Stimulated activated CD8-positive, alpha-beta memory T cell treated with anti-CD3 and anti-CD28 coated beads, Interleukin-15, amount 100 ng/mL, for 4 hours (primary cell): ENCODE measurements at regions not wholly inside any gene's neighbourhood (a gene's known extent, or its start where the extent isn't known, plus 50 kb on each side); places are given as distances from the start of the nearest gene placed in this dataset.

ENCODE experiments used
- DNase-seq, 2 donors: peaks; one replicate each; pipeline ENCODE4 v3.0.0-alpha.2; 2020; ENCODE audit warnings: low read depth in 2 of 2

DNA sequence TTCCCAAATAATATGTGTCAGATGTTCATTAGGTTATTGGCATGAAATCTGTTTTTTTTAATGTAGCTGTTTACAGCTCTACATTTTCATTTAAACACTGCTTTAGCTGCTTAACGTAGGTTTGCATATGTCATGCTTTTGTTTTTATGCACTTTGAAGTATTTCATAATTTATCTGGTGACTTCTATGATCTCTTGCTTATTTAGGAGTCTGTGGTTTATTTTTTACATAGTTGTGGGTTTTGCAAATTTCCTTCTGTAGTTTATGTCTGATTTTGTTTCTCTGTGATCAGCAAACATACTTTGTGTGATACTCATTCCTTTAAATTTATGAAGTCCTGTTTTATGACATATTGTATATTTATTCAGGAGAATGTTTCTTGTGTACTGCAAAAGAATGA is 606.5 kb upstream of the PFKP start:
- DNase-seq, result no peak

DNA sequence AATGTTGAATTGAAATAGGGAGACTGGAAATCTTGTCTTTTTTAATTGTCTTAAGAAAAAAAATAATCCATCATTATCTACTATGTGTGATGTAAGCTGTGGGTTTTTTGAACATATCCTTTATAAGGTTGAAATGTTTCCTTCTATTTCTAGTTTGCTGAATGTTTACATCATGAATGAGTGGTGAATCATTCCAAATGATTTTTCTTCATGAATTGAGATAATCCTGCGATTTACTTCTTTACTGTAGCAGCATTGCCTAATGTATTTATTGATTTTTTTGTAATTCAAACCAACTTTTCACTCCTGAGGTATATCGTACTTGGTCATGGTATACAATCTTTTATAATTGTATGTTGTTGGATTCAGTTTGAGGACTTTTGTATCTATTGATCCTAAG is 607.6 kb upstream of the PFKP start:
- no peak for DNase-seq

DNA sequence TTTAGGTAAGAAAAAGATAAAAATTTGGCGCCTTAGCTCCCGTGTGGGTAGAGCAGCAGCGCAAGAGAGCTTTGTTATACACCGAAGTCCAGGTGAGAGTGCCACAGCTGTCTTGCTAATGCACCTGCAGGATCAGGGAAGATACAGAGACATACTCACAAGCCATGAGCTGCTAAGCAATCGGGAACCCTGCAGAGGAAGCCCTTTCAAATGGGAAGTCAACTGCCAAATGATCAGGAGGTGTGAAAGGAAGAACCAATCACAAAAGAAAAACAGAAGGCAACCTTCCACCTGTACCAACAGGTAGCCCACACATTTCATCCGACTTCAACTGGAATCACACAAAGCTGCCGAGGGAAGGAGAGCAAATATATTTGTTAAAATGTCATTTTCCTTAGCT is 610.5 kb upstream of the PFKP start:
- no peak for DNase-seq

DNA sequence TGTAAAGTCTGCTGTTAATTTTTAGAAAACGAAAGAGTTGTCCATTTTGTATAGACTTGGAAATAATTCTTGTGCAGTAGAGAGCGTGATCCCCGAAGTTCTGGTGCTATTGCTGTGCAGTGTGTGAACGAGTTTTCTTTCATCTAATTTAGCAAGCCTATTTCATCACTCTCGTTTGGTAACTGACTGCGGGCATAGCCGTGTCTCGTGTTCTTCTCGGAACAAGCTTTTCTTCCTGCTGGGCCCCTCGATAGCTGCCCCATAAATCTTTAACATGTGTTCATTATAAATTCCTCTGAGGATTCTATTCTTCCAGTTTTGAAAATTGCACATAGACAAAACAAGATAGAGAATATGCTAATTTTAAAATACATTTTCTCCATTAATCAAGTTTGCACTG is 622.0 kb upstream of the PFKP start:
- no peak for DNase-seq

DNA sequence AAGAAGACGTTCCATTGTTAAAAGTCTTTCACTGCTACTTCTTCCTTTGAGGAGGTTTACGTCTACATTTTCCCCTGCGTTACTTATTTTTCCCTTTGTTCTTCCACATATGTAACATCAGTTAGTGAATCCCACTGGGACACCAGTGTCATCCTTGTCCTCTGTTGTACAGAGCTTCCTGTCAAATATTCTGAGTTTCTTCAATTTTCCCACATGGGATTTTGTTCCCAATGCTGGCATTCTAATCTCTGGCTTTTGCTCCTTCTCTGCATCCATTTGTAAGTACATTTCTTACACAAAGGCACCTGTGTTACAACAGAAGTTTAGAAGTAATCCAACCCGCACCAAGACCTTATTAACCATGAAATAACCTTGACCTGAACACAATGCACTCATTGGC is 627.4 kb upstream of the PFKP start:
- no peak for DNase-seq

DNA sequence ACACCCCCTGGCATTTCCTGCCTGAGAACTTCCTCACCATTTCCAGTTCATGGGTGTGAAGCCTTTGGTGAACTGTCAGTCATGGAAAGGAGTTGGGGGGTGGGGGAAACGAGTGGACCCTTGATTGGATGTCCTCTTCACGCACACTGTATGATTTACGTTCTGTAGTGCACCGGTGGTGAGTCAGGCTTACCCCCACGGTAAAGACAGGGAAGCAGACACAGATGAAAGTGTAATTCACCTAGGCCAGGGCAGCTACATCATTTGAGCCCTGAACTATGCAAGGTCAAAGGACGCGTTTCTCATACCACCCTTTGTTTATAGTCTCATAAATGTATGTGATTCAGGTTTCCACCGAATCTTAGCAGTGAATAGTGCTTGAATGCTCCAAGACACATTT is 628.3 kb upstream of the PFKP start:
- DNase-seq, result no peak

DNA sequence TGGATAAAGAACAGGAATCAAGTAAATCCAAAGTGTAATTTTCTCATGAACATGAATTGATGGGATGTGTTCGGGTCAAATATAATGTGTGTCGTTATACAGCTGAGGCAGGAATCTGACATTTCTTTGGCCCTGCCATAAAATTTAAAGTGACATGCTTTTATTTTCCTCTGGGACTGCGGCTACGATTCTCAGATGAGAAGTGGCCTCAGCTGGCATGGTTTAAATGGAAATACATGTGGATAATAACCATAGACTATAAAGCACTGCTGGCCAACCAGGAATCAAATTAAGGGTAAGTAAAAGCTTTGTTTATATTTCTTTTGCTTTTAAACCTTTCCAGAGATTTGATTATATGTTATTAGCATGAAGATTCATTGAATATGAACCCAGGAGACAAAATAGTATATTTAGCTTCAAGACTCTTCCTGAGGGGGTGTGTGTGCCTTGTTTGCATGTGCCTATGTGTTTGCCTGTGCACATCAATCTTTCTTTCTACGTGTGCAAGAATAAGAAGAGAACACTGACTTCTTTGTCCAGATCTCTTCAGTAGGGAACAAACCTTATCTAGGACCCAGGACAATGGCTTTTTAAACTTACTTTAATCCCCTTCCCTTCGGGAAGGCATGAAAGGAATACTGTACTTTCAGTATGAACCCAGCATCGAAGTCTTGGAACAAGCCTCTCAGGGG is 629.0 kb upstream of the PFKP start:
- no peak for DNase-seq

DNA sequence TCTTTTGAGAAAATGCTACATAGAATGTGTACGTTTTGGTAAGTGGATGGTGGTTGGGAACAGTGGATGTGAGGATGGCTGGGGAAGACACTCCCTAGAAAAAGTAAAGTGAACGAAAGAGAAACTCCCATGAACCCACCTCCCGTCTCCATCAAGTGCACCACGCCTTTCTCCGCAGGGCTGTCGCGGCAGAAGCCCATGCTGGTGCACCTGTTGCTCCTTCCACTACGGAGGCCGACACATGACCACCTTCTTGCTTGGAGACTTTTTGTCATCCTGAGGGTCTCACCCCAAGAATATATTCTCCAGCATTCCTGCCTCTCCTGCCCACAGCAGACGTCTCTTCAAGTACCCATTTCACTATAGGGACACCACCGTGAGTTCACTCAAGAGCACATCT is 630.4 kb upstream of the PFKP start:
- no peak for DNase-seq

DNA sequence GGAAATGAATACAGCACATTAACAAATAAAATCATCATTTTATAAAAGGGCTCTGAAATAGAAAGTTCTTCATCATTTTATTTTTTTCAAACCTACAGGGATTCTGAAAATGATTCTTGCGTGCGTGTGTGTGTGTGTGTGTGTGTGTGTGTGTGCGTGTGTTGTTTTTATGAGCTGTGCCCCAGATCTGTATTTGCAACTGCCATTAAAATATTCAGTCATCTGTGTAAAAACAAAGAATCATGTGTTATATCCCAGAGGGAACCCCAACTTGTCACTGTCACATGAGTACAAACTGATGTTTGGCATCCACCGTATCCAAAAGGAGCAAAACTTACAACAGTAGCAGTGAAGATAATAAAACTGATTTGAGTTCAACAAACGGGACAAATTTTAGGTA is 635.4 kb upstream of the PFKP start:
- DNase-seq, result no peak

DNA sequence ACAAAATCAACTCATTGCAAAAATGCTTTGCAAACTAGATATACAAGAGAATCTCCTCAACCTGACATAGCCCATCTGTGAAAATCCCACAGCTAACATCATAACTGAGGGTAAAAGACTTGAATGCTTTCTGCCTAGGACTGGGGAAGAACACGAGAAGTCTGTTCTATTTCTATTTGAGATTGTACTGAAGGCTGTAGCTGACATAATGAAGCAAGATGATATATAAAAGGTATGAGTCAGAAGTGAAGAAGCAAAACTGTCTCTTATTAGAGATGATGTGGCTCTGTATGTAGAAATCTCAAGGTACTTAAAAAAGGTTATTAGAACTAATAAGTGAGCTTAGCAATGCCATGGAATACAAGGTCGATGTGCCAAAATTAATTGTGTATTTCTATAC is 639.9 kb upstream of the PFKP start:
- DNase-seq, result no peak

DNA sequence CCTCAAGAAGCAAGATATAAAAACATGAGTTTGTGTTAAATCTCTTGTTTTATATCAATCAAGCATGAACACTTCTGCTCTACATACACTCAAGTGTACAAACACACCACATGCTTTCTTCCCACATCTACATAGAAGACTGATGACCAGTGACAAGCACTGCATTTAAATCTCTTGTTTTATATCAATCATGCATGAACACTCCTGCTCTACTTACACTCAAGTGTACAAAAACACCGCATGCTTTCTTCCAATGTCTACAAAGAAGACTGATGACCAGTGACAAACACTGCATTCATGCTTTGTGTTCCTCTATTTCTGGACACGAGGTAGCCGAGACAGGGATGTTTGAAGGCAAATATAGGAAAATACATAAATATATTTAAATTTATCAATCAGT is 642.0 kb upstream of the PFKP start:
- no peak for DNase-seq

DNA sequence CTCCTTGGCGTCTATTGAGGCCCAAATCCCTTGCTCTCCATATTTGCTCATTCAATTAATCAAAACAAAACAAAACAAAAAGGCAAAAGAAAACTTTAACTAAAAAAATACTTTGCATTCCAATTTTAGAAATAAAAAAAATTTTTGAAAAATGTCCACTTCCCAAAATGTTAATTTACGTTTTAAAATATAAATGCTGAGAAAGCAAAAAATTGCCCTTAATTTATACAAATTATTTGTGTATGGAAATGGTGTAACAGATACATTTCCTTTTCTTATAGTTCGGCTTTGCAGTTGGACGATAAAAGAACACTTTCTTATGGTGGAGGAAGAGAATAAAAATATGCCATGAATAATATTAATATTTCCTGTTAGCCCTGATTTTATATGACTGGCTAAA is 652.8 kb upstream of the PFKP start:
- DNase-seq, result no peak

DNA sequence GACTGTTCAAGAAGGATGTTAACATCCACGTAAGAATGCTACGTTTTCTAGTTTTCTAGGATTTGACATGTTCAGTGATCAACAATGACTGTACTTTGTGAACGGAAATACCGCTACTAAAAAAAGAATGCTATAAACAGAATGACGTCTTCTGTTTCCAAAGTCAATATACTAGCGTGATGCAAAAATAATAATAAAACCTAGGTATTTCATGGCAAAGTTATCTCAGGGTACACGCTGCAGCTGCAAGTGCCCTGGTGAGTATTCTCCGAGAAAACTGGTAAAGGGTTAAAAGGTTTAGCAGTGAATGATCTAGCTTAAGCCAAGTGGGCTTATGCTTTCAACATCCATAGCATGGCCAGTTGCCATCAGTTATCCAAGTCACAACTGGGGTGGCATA is 653.3 kb upstream of the PFKP start:
- DNase-seq, result no peak

DNA sequence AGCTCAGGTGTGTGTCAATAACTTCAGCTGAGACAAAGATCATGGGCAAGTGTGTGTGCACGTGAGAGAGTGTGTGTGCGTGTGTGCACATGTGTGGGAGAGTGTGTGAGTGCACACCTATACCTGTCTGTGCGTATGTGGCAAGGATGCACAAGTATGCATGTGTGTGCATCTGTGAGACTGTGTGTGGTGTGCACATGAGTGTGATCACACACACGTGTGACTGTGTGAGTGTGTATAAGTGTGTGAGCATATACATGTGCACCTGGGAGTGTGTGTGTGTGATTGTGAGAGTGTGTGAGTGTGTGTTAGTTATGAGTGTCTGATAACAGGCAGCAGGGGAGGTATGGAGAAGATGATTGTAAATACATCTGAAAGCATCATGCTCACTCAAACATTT is 657.3 kb upstream of the PFKP start:
- no peak for DNase-seq

DNA sequence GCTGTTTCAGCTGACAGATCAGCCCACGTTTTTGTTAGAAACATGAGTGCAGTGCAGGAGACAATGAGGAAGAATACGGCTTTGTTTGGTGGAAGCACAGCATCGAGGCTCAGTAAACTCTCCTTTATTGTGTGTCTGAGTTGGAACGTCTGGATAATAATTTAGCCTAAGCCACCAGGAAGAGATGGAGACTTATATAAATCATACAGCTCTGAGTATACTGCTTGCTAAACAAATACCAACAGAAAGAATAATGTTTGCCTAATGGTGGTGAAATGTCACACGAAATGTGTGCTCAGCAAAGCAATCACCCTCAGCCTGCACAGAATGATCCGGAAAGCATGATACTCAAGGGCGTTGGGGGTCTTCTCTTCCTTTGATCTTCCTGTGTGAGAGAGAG is 664.1 kb upstream of the ADARB2 start:
- no peak for DNase-seq

DNA sequence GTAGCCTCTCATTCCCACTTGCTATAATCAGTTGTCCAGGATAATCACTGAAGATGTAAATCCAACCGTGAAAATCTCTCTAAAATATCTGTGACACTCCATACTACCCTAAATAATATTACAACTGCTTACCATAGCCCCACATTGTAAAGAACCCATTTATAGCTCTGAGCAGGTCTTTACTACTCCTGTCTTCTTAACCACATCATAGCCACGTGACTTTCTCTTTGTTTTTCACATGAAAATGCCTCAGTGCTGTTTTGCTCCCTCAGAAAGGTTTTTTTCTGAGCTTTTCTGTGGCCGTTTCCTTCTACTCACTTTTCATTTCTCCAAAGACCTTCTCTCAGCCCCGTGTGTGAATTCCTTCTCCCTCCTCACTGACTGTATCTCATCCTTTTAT is 662.2 kb upstream of the ADARB2 start:
- no peak for DNase-seq

DNA sequence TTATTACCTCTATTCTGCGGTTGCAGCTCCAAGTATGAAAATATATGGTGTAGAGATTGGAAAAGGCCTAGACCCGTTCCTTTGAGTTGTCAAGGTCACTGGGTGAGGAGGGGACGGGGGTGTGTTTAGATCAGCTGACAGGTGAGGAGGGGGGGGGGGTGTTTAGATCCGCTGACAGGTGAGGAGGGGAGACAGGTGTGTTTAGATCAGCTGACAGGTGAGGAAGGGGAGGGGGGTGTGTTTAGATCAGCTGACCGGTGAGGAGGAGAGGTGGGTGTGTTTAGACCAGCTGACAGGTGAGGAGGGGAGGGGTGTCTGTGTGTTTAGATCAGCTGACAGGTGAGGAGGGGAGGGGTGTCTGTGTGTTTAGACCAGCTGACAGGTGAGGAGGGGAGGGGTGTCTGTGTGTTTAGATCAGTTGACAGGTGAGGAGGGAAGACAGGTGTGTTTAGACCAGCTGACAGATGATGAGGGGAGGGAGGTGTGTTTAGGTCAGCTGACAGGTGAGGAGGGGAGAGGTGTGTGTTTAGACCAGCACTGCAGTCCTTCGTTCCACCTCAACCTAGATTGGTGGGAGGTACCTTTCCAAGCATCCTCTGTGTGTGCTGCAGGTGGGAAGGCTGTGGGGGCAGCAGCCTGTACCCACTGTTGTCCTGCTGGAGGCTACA is 655.0 kb upstream of the ADARB2 start:
- DNase-seq, result no peak

DNA sequence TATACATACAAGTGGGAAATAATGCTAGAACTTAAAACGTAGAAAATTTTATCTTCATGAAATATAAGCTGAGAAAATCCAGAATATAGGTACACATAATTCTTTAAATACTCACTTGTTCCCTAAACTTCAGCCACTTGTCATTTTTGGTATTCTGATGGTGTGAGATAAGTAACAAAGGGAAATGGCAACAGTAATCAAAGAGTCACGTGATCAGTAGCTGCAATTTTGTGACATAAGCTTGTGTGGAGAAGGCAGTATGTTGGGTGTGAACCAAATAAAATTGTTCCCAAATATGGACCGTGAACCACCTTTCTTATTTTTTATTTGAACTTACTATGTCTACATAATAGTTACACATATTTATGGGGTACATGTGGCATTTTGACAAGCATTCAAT is 650.3 kb upstream of the ADARB2 start:
- no peak for DNase-seq

DNA sequence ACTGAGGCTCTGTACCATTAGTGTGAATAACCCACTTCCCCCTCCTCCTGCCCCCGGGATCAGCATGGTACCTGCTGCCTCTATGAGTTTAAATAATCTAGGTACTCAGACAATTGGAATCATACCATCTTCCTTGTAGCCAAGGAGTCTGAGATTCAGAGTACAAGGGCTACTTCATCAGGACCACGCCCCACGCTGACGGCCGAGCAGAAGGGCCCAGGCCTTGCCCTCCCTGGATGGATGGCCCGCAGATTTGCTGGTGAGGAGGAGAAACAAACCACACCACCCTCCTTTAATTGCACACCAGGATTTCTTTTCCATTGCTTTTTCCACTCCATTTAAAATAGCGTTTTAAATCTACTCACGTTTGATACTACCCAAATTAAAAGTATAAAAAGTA is 649.9 kb upstream of the ADARB2 start:
- DNase-seq, result no peak

DNA sequence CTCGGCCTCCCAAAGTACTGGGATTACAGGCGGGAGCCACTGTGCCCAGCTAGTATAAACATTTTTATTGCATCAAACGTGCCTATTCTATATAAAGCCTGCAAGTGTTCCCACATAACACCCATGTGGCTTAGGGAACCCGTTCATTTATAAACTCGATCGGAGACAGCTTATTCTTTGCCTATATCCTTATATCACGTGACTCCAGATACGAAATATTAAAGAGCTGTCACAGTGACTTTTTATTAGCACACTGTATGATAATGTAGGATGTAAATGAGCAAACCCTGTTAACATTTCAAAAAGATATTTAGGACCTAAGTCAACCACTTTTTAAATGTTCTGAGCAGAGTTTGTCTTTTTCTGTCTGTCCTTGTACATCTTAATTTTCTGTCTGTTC is 642.9 kb upstream of the ADARB2 start:
- no peak for DNase-seq

DNA sequence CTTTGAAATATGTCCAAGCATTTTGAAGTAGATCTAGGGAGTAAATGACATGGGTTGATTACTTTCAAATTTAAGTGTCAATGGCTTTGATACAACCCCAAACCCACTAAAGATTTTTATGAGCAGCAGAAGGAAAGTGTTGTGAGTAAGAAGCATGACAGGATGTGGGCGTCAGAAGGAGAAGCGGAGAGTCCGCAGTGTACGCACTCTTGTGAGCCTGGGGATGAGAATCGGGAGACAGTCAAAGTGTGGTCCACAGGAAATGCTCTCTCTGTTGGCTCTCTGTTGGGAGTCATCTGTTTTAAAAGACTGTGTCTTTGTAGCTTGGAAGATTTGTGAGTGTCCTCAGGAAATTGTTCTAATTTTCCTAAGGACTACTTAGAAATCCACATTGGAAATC is 629.8 kb upstream of the ADARB2 start:
- DNase-seq, result no peak

DNA sequence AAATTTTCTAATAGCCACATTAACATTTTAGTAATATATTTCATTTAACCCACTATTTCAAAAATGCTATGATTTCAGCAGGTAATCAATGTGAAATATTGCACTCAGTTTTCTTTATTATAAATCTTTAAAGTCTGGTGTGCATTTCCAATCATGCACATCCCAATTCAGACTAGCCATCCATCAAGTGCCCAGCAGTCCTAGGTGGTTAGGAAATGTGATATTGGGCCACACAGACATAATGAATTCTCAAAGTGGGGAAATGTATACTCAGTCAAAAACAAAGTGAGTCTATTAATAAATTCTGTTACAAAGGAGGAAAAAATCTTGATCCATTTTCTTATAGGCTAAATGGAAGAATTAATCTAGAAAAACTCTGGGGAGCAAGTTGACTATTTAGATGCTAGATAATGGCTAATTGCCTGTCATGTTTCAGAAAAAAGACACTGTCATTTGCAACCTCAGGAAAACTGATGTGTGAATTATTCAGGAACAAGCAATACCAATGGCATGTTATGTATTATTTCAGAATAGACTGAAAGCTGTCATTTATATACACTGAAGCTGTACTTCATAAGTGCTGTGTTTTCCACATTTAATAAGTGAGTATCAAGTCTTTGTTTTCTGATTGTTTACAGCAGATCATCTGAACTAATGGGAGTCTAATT is 629.1 kb upstream of the ADARB2 start:
- no peak for DNase-seq

DNA sequence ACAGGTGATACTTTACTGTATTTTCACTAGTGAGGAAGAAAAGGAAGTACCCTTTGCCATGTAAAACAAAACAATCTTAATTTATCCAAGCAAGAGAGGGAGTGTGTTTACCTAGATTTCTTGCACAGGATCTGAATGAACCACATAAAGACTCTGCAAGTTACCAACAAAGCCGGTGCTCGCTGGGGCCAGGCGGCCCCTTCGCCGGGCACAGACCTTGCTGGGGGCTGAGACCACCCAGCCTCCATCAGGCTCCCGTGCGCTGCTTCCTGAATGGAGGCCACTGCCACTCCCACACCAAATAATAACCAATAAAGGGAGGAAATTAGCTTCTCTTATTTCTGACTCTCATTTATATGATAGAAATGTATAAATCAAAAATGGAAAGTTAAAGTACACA is 625.0 kb upstream of the ADARB2 start:
- no peak for DNase-seq

DNA sequence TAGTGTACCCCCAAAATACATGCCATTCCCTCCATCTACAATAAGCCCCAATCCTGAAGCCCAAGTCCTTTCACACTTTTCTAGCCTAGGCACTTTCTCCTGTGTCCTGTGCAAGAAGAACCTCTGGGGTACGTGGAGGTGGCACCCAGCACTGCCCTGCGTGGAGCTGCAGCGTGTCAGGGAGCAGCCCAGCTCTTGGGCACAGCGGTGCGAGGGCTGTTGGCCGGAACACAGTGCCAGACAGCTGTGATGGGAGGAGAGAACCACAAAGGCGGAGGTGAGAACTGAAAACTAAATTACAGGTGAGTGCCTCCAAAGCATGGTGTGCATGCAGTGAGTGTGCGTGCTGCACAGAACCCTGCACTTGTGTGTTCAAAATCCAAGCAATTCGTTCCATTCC is 621.3 kb upstream of the ADARB2 start:
- DNase-seq, result no peak
